KMS-11 (cell line): ENCODE measurements at regions not wholly inside any gene's neighbourhood (a gene's known extent, or its start where the extent isn't known, plus 50 kb on each side); places are given as distances from the start of the nearest gene placed in this dataset.

ENCODE experiments used
- H2AFZ ChIP-seq: fragments of 200-600 bp; sonication (generic); 2 replicates; pipeline ENCODE4 v1.6.1; 2016; ENCODE audit warnings: antibody characterized with exemption, mixed run types, low read depth
- H3K27ac ChIP-seq: fragments of 200-600 bp; sonication (generic); 2 replicates; pipeline ENCODE4 v1.6.1; 2016; ENCODE audit warnings: mild to moderate bottlenecking, mixed run types
- H3K27me3 ChIP-seq: fragments of 200-600 bp; sonication (generic); 2 replicates; pipeline ENCODE4 v1.6.1; 2017; ENCODE audit warnings: mild to moderate bottlenecking, low read depth, mixed run types, moderate library complexity; ENCODE audit not compliant: insufficient read depth
- H3K36me3 ChIP-seq: fragments of 200-600 bp; sonication (generic); 2 replicates; pipeline ENCODE4 v1.6.1; 2017; ENCODE audit warnings: mild to moderate bottlenecking, mixed run types; ENCODE audit not compliant: insufficient read depth
- H3K4me1 ChIP-seq: fragments of 200-600 bp; sonication (generic); 2 replicates; pipeline ENCODE4 v1.6.1; 2016; ENCODE audit warnings: mild to moderate bottlenecking, low read depth, mixed run types; ENCODE audit not compliant: poor library complexity, severe bottlenecking
- H3K4me2 ChIP-seq: fragments of 200-600 bp; sonication (generic); 2 replicates; pipeline ENCODE4 v1.7.0; 2016; ENCODE audit warnings: mild to moderate bottlenecking, mixed run types
- H3K4me3 ChIP-seq: fragments of 200-600 bp; sonication (generic); IDR thresholded peaks from 2 replicates; pipeline ENCODE4 v1.6.1; 2017; ENCODE audit warnings: low read depth, low read length, mixed read lengths; ENCODE audit not compliant: insufficient read depth
- H3K79me2 ChIP-seq: fragments of 200-600 bp; sonication (generic); 2 replicates; pipeline ENCODE4 v1.6.1; 2016; ENCODE audit warnings: low read depth, mixed run types; ENCODE audit not compliant: insufficient read depth
- H3K9ac ChIP-seq: fragments of 200-600 bp; sonication (generic); 2 replicates; pipeline ENCODE4 v1.6.1; 2016; ENCODE audit warnings: mild to moderate bottlenecking, mixed run types
- H4K20me1 ChIP-seq: fragments of 200-600 bp; sonication (generic); 2 replicates; pipeline ENCODE4 v1.6.1; 2016; ENCODE audit warnings: mild to moderate bottlenecking, mixed run types; ENCODE audit not compliant: insufficient read depth
- TF ChIP-seq, protein P1 (sequence below): fragments of 200-600 bp; sonication (generic); conservative IDR thresholded peaks from 2 replicates; pipeline ENCODE4 v1.6.1; 2017; ENCODE audit warnings: low read depth, mild to moderate bottlenecking, antibody characterized with exemption, low read length, moderate library complexity, mixed read lengths

DNA sequence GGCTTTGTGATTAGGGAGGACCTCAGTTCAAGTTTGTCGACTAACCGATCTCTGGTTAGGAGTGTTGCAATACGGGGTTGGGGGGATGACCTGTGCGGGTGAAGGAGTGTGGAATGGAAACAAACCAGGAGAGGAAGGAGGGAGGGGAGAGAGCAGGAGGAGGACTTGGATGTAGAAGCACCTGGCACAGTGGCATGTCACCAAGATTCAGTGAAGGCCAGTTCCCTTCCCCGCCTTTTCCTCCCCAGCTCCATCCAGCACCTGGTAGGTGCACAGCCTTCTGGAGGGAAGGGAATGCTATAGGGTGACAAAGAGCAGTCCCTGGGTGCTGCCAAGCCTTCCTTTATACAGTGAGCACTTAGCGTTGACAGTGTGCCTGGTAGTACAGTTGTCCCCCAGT is 107.4 kb upstream of the CRHR1 start:
- H3K4me1 ChIP-seq, result no peaks in the 10 kb centered on the region
- TF ChIP-seq, protein P1, sequence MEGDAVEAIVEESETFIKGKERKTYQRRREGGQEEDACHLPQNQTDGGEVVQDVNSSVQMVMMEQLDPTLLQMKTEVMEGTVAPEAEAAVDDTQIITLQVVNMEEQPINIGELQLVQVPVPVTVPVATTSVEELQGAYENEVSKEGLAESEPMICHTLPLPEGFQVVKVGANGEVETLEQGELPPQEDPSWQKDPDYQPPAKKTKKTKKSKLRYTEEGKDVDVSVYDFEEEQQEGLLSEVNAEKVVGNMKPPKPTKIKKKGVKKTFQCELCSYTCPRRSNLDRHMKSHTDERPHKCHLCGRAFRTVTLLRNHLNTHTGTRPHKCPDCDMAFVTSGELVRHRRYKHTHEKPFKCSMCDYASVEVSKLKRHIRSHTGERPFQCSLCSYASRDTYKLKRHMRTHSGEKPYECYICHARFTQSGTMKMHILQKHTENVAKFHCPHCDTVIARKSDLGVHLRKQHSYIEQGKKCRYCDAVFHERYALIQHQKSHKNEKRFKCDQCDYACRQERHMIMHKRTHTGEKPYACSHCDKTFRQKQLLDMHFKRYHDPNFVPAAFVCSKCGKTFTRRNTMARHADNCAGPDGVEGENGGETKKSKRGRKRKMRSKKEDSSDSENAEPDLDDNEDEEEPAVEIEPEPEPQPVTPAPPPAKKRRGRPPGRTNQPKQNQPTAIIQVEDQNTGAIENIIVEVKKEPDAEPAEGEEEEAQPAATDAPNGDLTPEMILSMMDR, result no peak
- H2AFZ ChIP-seq, result no peak overlapping the region

DNA sequence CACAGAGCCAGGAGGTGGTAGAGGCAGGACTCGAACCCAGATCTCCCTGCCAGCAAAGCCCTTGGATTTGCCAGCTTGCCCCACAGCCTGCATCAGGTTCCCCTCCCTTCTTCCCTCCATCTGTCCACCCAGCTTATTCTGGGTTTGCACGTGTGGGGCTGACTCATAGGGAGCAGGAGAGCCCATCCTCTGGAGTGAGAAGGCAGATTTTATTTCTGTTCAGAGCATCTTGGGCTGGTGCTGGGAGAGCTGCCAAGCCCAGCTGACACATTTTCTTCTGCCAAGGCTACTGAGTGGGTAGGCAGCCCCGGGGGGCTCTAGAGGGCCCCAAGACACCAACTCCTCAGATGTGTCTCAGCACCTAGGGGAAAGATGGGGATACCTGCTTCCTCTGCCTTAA is 106.3 kb upstream of the CRHR1 start:
- Histone ChIP-seq H3K27ac (no peak overlapping the region), H3K79me2 (no peaks in the 10 kb centered on the region), H4K20me1 (no peaks in the 10 kb centered on the region), H3K4me2 (no peak overlapping the region), H3K27me3 (no peaks in the 10 kb centered on the region; the same call in 1 of the 2 replicates), H3K36me3 (no peaks in the 10 kb centered on the region), H3K9ac (no peak overlapping the region), H2AFZ (no peak overlapping the region), H3K4me3 (no peak overlapping the region), H3K4me1 (no peaks in the 10 kb centered on the region)
- TF ChIP-seq, protein P1, result no peak

More for the DNA sequence above, 107.4 kb upstream of the CRHR1 start:
- no peak overlapping the region for H3K9ac ChIP-seq
- H3K27me3 ChIP-seq, result no peaks in the 10 kb centered on the region; the same call in 1 of the 2 replicates
- H3K4me2 ChIP-seq, result no peak overlapping the region
- no peaks in the 10 kb centered on the region for H4K20me1 ChIP-seq
- H3K4me3 ChIP-seq, result no peak overlapping the region
- no peaks in the 10 kb centered on the region for H3K79me2 ChIP-seq
- H3K27ac ChIP-seq, result no peak overlapping the region
- H3K36me3 ChIP-seq, result no peaks in the 10 kb centered on the region

DNA sequence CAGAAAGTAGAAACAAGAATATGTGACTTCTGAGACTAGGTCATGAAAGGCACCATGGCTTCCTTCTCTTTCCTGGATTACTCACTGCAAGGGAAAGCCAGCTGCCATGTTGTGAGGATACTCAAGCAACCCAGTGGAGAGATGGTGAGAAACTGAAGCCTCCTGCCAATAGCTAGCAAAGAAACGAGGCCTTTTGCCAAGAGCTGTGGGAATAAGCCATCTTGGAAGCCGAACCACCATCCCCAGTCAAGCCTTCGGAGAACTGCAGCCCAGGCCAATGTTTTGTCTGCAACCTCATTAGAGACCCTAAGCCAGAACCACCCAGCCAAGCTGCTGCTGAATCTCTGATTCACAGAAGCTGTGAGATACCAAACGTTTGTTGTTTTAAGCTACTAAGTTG is 104.7 kb upstream of the CRHR1 start:
- Histone ChIP-seq H3K27ac (no peak overlapping the region), H3K9ac (no peak overlapping the region), H3K4me3 (no peak overlapping the region), H3K4me2 (no peak overlapping the region), H4K20me1 (no peaks in the 10 kb centered on the region), H2AFZ (no peak overlapping the region), H3K4me1 (no peaks in the 10 kb centered on the region), H3K36me3 (no peaks in the 10 kb centered on the region), H3K79me2 (no peaks in the 10 kb centered on the region), H3K27me3 (no peaks in the 10 kb centered on the region; the same call in 1 of the 2 replicates)
- TF ChIP-seq, protein P1, result no peak

DNA sequence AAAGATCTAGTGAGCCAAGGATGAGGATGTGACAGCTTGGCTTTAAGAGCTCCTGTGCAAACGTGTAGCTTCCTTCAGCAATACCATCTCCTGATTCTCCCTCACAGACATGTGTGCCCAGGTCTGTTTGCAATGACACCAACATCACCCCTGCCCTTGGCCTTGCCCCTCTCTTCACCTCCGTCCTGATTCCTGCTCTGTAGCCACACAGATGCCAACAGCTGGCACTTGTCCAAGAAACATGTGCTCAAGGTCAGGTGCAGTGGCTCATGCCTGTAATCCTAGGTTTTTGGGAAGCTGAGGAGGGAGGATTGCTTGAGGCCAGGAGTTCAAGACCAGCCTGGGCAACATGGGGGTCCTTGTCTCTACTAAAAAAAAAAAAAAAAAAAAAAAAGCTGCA is 103.8 kb upstream of the CRHR1 start:
- Histone ChIP-seq H3K36me3 (no peaks in the 10 kb centered on the region), H3K27me3 (no peaks in the 10 kb centered on the region; the same call in 1 of the 2 replicates), H3K4me1 (no peaks in the 10 kb centered on the region), H2AFZ (no peak overlapping the region), H4K20me1 (no peaks in the 10 kb centered on the region), H3K4me2 (no peak overlapping the region), H3K79me2 (no peaks in the 10 kb centered on the region), H3K4me3 (no peak overlapping the region), H3K27ac (no peak overlapping the region), H3K9ac (no peak overlapping the region)
- TF ChIP-seq, protein P1, result no peak
